Trophoblast cell (in vitro differentiated cells and primary cell): ENCODE measurements at regions not wholly inside any gene's neighbourhood (a gene's known extent, or its start where the extent isn't known, plus 50 kb on each side); places are given as distances from the start of the nearest gene placed in this dataset.

Source experiments
- DNase-seq, 2 donors: peaks; one replicate each; pipeline ENCODE4 v3.0.0-alpha.2; 2016
- H2AFZ ChIP-seq: 2 replicates; pipeline ENCODE4 v1.6.1; 2013; ENCODE audit warnings: low read length, moderate library complexity, mild to moderate bottlenecking; ENCODE audit not compliant: insufficient read depth, poor library complexity
- H2AK5ac ChIP-seq: 2 replicates; pipeline ENCODE4 v1.6.1; 2013; ENCODE audit warnings: mild to moderate bottlenecking, low read length
- H2BK120ac ChIP-seq: 2 replicates; pipeline ENCODE4 v1.6.1; 2013; ENCODE audit warnings: low read length, mild to moderate bottlenecking, moderate library complexity; ENCODE audit not compliant: insufficient read depth, poor library complexity
- H2BK12ac ChIP-seq: 2 replicates; pipeline ENCODE4 v1.6.1; 2013; ENCODE audit warnings: mild to moderate bottlenecking, low read length, moderate library complexity
- H2BK5ac ChIP-seq: 2 replicates; pipeline ENCODE4 v1.6.1; 2013; ENCODE audit warnings: low read length, low read depth, moderate library complexity, mild to moderate bottlenecking; ENCODE audit not compliant: poor library complexity
- H3K14ac ChIP-seq: 2 replicates; pipeline ENCODE4 v1.6.1; 2013; ENCODE audit warnings: mild to moderate bottlenecking, low read length
- H3K18ac ChIP-seq: 2 replicates; pipeline ENCODE4 v1.6.1; 2013; ENCODE audit warnings: mild to moderate bottlenecking, low read length
- H3K23ac ChIP-seq: 2 replicates; pipeline ENCODE4 v1.6.1; 2013; ENCODE audit warnings: low read length
- H3K27ac ChIP-seq: 2 replicates; pipeline ENCODE4 v1.5.1; 2013; ENCODE audit warnings: low read depth, mild to moderate bottlenecking, inconsistent platforms, low read length, moderate library complexity
- H3K27me3 ChIP-seq: 2 replicates; pipeline ENCODE4 v1.6.1; 2013; ENCODE audit warnings: inconsistent platforms, mild to moderate bottlenecking, low read length, moderate library complexity; ENCODE audit not compliant: insufficient read depth
- H3K36me3 ChIP-seq, 2 experiments: 1 replicate in 1 of 2; 2 replicates in 1 of 2; pipeline ENCODE4 v1.6.1; 2013; ENCODE audit warnings: low read length in 2 of 2, mild to moderate bottlenecking in 2 of 2, moderate library complexity in 1 of 2; ENCODE audit not compliant: insufficient read depth in 2 of 2, control insufficient read depth in 1 of 2
- H3K4ac ChIP-seq: 2 replicates; pipeline ENCODE4 v1.6.1; 2013; ENCODE audit warnings: low read depth, mild to moderate bottlenecking, low read length, moderate library complexity
- H3K4me1 ChIP-seq, 2 experiments: 1 replicate in 1 of 2; 2 replicates in 1 of 2; pipeline ENCODE4 v1.6.1; 2013; ENCODE audit warnings: low read length in 2 of 2, mild to moderate bottlenecking in 2 of 2, moderate library complexity in 1 of 2; ENCODE audit not compliant: insufficient read depth in 2 of 2, control insufficient read depth in 1 of 2
- H3K4me2 ChIP-seq: 2 replicates; pipeline ENCODE4 v1.6.1; 2013; ENCODE audit warnings: inconsistent platforms, mild to moderate bottlenecking, low read length, moderate library complexity
- H3K4me3 ChIP-seq: 2 replicates; pipeline ENCODE4 v1.5.1; 2013; ENCODE audit warnings: mild to moderate bottlenecking, low read depth, low read length, inconsistent platforms
- H3K79me1 ChIP-seq: one replicate; pipeline ENCODE4 v1.6.1; 2013; ENCODE audit warnings: low read length
- H3K79me2 ChIP-seq: 2 replicates; pipeline ENCODE4 v1.6.1; 2013; ENCODE audit warnings: low read length, mild to moderate bottlenecking; ENCODE audit not compliant: control insufficient read depth, insufficient read depth, poor library complexity
- H3K9ac ChIP-seq: 2 replicates; pipeline ENCODE4 v1.6.1; 2013; ENCODE audit warnings: mild to moderate bottlenecking, low read length
- H3K9me3 ChIP-seq: 2 replicates; pipeline ENCODE4 v1.6.1; 2013; ENCODE audit warnings: low read depth, mild to moderate bottlenecking, control low read depth, inconsistent platforms, low read length; ENCODE audit not compliant: insufficient read depth
- H4K12ac ChIP-seq: 2 replicates; pipeline ENCODE4 v1.6.1; 2013; ENCODE audit warnings: low read depth, mild to moderate bottlenecking, low read length, moderate library complexity
- H4K8ac ChIP-seq: 2 replicates; pipeline ENCODE4 v1.6.1; 2013; ENCODE audit warnings: low read depth, mild to moderate bottlenecking, low read length, moderate library complexity
- H4K91ac ChIP-seq: one replicate; pipeline ENCODE4 v1.6.1; 2013; ENCODE audit warnings: low read depth, mild to moderate bottlenecking, low read length, moderate library complexity
- WGBS: extraction: QIAGEN DNeasy Blood & Tissue Kit; methylation state at CpG from one replicate; pipeline ENCODE4 v1.1.7; 2013; ENCODE audit warnings: missing lambda C conversion rate; ENCODE audit not compliant: insufficient read length, insufficient coverage; ENCODE audit errors: extremely low coverage; 5-methylcytosine and 5-hydroxymethylcytosine counted together

GRCh38 chr20:12311094-12311865, 393.6 kb downstream of the BTBD3 start:
- Histone ChIP-seq H3K9me3 (no peaks in the 10 kb centered on the region), H4K91ac (no peak overlapping the region), H3K27ac (no peak overlapping the region), H2BK5ac (no peak overlapping the region), H3K4me2 (no peak overlapping the region), H3K27me3 (no peaks in the 10 kb centered on the region), H3K79me2 (no peaks in the 10 kb centered on the region), H3K4me3 (no peak overlapping the region), H4K12ac (no peak overlapping the region), H3K23ac (no peak overlapping the region), H2AFZ (no peak overlapping the region), H3K18ac (no peak overlapping the region), H3K9ac (no peak overlapping the region), H3K4me1 (no peaks in the 10 kb centered on the region), H4K8ac (no peak overlapping the region), H2AK5ac (no peak overlapping the region), H3K79me1 (no peaks in the 10 kb centered on the region), H3K14ac (no peak overlapping the region), H2BK12ac (no peak overlapping the region), H3K4ac (no peak overlapping the region), H2BK120ac (no peak overlapping the region), H3K36me3 (no peaks in the 10 kb centered on the region)
- WGBS: no CpG with 5 or more reads among the region's 6 CpGs
- DNase-seq: no peak

- H3K4ac ChIP-seq: no peak overlapping the region
- no peaks in the 10 kb centered on the region for H3K36me3 ChIP-seq
- no peak for DNase-seq
- no peaks in the 10 kb centered on the region for H3K27me3 ChIP-seq
- no peak overlapping the region for H2AK5ac ChIP-seq
- no peak overlapping the region for H3K14ac ChIP-seq
- no peak overlapping the region for H3K18ac ChIP-seq
- H3K9ac ChIP-seq: no peak overlapping the region
- no peak overlapping the region for H2AFZ ChIP-seq
- no CpG with 5 or more reads among the region's 1 CpG for WGBS
- no peak overlapping the region for H2BK5ac ChIP-seq
- no peak overlapping the region for H3K4me2 ChIP-seq
- no peak overlapping the region for H4K12ac ChIP-seq
- no peaks in the 10 kb centered on the region for H3K9me3 ChIP-seq
- H3K27ac ChIP-seq: no peak overlapping the region
- H2BK120ac ChIP-seq: no peak overlapping the region
- no peaks in the 10 kb centered on the region for H3K79me2 ChIP-seq
- H3K79me1 ChIP-seq: no peaks in the 10 kb centered on the region
- H2BK12ac ChIP-seq: no peak overlapping the region
- H3K4me3 ChIP-seq: no peak overlapping the region
- H4K8ac ChIP-seq: no peak overlapping the region
- H3K4me1 ChIP-seq: no peaks in the 10 kb centered on the region
- H4K91ac ChIP-seq: no peak overlapping the region
- no peak overlapping the region for H3K23ac ChIP-seq
These were observed 398.0 kb downstream of the BTBD3 start for GRCh38 chr20:12315652-12316051.

- no peaks in the 10 kb centered on the region for H3K9me3 ChIP-seq
- no peak overlapping the region for H3K18ac ChIP-seq
- H3K79me1 ChIP-seq: no peaks in the 10 kb centered on the region
- no peak overlapping the region for H4K12ac ChIP-seq
- H3K4me3 ChIP-seq: no peak overlapping the region
- H2BK5ac ChIP-seq: no peak overlapping the region
- H3K36me3 ChIP-seq: no peaks in the 10 kb centered on the region
- no peak overlapping the region for H2BK12ac ChIP-seq
- H3K79me2 ChIP-seq: no peaks in the 10 kb centered on the region
- H2BK120ac ChIP-seq: no peak overlapping the region
- H4K8ac ChIP-seq: no peak overlapping the region
- no peak for DNase-seq
- H3K27me3 ChIP-seq: no peaks in the 10 kb centered on the region
- H3K27ac ChIP-seq: no peak overlapping the region
- H3K14ac ChIP-seq: no peak overlapping the region
- no peak overlapping the region for H2AFZ ChIP-seq
- no peak overlapping the region for H3K4me2 ChIP-seq
- H3K4me1 ChIP-seq: no peaks in the 10 kb centered on the region
- no peak overlapping the region for H3K4ac ChIP-seq
- no peak overlapping the region for H3K9ac ChIP-seq
- no CpG with 5 or more reads among the region's 2 CpGs for WGBS
- H3K23ac ChIP-seq: no peak overlapping the region
- H4K91ac ChIP-seq: no peak overlapping the region
- H2AK5ac ChIP-seq: no peak overlapping the region
These were observed 399.1 kb downstream of the BTBD3 start for GRCh38 chr20:12316794-12317193.

DNA sequence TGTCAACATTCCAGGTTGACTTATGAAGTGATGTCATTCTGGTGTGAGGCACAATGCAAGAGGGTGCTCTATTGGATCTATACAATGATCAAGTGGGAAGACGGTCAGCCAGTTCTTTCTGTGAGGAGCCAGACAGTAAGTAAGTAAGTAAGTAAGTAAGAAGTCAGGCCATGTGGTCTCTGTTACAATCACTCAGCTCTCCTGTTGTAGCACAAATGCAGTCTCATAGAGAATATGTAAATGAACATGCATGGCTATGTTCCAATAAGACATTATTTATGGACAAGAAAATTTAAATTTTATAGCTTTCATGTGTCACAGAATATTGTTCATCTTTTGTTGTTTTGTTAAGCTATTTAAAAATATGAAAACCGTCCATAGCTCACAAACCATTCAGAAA, 399.7 kb downstream of the BTBD3 start:
- H2BK120ac ChIP-seq: no peak overlapping the region
- H2BK12ac ChIP-seq: no peak overlapping the region
- H3K79me1 ChIP-seq: no peaks in the 10 kb centered on the region
- no peaks in the 10 kb centered on the region for H3K79me2 ChIP-seq
- H3K4me1 ChIP-seq: no peaks in the 10 kb centered on the region
- no peak overlapping the region for H3K14ac ChIP-seq
- no peak overlapping the region for H3K23ac ChIP-seq
- H4K12ac ChIP-seq: no peak overlapping the region
- H3K36me3 ChIP-seq: no peaks in the 10 kb centered on the region
- H3K18ac ChIP-seq: no peak overlapping the region
- H3K4me3 ChIP-seq: no peak overlapping the region
- H3K27me3 ChIP-seq: no peaks in the 10 kb centered on the region
- H3K9me3 ChIP-seq: no peaks in the 10 kb centered on the region
- no peak overlapping the region for H2BK5ac ChIP-seq
- no peak overlapping the region for H3K27ac ChIP-seq
- H3K9ac ChIP-seq: no peak overlapping the region
- no peak overlapping the region for H2AK5ac ChIP-seq
- H4K91ac ChIP-seq: no peak overlapping the region
- no peak overlapping the region for H4K8ac ChIP-seq
- no peak overlapping the region for H3K4ac ChIP-seq
- no peak for DNase-seq
- no peak overlapping the region for H2AFZ ChIP-seq
- H3K4me2 ChIP-seq: no peak overlapping the region
- no CpG with 5 or more reads among the region's 2 CpGs for WGBS
